GM12878 (cell line): ENCODE measurements at regions not wholly inside any gene's neighbourhood (a gene's known extent, or its start where the extent isn't known, plus 50 kb on each side); places are given as distances from the start of the nearest gene placed in this dataset.
"Not testable (repeated sequence)": the region's sequence is repeated elsewhere in the genome, so short reads cannot be mapped to it uniquely, and the experiment has no call there.

Experiments used
- ATF2 ChIP-seq: IDR thresholded peaks from 2 replicates; pipeline ENCODE4 v1.6.1; 2012; ENCODE audit warnings: low read length, inconsistent platforms
- BACH1 ChIP-seq: fragments of 450-650 bp; IDR thresholded peaks from 2 replicates; pipeline ENCODE4 v1.6.1; 2017; ENCODE audit warnings: mild to moderate bottlenecking, borderline replicate concordance
- CTCF ChIP-seq, 3 experiments: IDR thresholded peaks in 2 of 3; conservative IDR thresholded peaks in 1 of 3; 2 replicates each; pipeline ENCODE4 v1.5.1; 2011; ENCODE audit warnings: low read depth in 3 of 3, low read length in 3 of 3, mild to moderate bottlenecking in 3 of 3, control low read depth in 2 of 3, moderate library complexity in 2 of 3, inconsistent platforms in 1 of 3, mixed read lengths in 1 of 3; ENCODE audit not compliant: control insufficient read depth in 2 of 3, insufficient read depth in 1 of 3; ENCODE audit errors: extremely low read depth in 1 of 3
- EZH2 ChIP-seq: IDR thresholded peaks from 2 replicates; pipeline ENCODE4 v1.6.1; 2012; ENCODE audit warnings: low read depth, mild to moderate bottlenecking, control low read depth, inconsistent platforms, low read length, borderline replicate concordance; ENCODE audit not compliant: control insufficient read depth
- FOS ChIP-seq: IDR thresholded peaks from 3 replicates; pipeline ENCODE4 v1.6.1; 2011; ENCODE audit warnings: borderline replicate concordance; ENCODE audit not compliant: insufficient read length; ENCODE audit errors: extremely low read depth
- HDAC2 ChIP-seq: fragments of 200-600 bp; sonication (generic); IDR thresholded peaks from 2 replicates; pipeline ENCODE4 v1.6.1; 2017
- KDM1A ChIP-seq: fragments of 200-600 bp; sonication (generic); IDR thresholded peaks from 2 replicates; pipeline ENCODE4 v1.6.1; 2016; ENCODE audit warnings: borderline replicate concordance
- POLR2AphosphoS5 ChIP-seq: IDR thresholded peaks from 2 replicates; pipeline ENCODE4 v1.6.1; 2011; ENCODE audit warnings: mild to moderate bottlenecking, low read length, inconsistent platforms
- RAD21 ChIP-seq: IDR thresholded peaks from 2 replicates; pipeline ENCODE4 v1.6.1; 2011; ENCODE audit warnings: mild to moderate bottlenecking, low read depth, low read length, moderate library complexity; ENCODE audit not compliant: insufficient read depth
- TF ChIP-seq, protein P1 (sequence below): fragments of 450-650 bp; IDR thresholded peaks from 2 replicates; pipeline ENCODE4 v1.6.1; 2017; ENCODE audit warnings: mild to moderate bottlenecking
- TF ChIP-seq, protein P2 (sequence below): IDR thresholded peaks from 2 replicates; pipeline ENCODE4 v1.6.1; 2012; ENCODE audit warnings: mild to moderate bottlenecking, low read depth, low read length
- TF ChIP-seq, protein P3 (sequence below): fragments of 450-650 bp; IDR thresholded peaks from 2 replicates; pipeline ENCODE4 v1.6.1; 2017; ENCODE audit warnings: mild to moderate bottlenecking, low read depth, inconsistent platforms; ENCODE audit not compliant: poor library complexity, severe bottlenecking

DNA sequence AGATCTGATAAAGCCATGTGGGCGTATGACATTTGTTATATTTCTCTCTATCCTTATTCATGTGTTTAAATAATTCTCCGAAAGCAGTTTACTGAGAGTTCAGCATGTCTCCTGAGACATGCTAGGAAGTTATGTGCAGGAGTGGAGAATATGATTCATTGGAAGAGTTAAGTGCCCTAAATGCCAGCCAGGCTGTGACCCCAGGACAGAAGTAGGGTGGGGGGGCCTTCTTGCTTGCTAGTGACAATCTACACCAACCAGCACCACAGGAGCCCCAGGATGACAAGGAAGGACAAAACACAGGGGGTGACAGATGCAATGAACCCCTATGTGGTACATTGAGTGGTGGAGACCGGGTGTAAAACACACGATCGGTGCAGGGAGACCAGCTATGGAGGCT is 79.5 kb upstream of the PLGLB2 start:
- not testable (repeated sequence) for TF ChIP-seq POLR2AphosphoS5; CTCF (IDR thresholded peaks at IDR 0.05 in 2 of 3, conservative IDR thresholded peaks at IDR 0.05 in 1 of 3; ENCODE audit: control insufficient read depth in 2 of 3, extremely low read depth in 1 of 3, insufficient read depth in 1 of 3, low read depth in 3 of 3, low read length in 3 of 3); EZH2; BACH1; RAD21; KDM1A; HDAC2; ATF2; FOS
- TF ChIP-seq, protein P1, sequence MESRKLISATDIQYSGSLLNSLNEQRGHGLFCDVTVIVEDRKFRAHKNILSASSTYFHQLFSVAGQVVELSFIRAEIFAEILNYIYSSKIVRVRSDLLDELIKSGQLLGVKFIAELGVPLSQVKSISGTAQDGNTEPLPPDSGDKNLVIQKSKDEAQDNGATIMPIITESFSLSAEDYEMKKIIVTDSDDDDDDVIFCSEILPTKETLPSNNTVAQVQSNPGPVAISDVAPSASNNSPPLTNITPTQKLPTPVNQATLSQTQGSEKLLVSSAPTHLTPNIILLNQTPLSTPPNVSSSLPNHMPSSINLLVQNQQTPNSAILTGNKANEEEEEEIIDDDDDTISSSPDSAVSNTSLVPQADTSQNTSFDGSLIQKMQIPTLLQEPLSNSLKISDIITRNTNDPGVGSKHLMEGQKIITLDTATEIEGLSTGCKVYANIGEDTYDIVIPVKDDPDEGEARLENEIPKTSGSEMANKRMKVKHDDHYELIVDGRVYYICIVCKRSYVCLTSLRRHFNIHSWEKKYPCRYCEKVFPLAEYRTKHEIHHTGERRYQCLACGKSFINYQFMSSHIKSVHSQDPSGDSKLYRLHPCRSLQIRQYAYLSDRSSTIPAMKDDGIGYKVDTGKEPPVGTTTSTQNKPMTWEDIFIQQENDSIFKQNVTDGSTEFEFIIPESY, result not testable (repeated sequence)
- TF ChIP-seq, protein P2, sequence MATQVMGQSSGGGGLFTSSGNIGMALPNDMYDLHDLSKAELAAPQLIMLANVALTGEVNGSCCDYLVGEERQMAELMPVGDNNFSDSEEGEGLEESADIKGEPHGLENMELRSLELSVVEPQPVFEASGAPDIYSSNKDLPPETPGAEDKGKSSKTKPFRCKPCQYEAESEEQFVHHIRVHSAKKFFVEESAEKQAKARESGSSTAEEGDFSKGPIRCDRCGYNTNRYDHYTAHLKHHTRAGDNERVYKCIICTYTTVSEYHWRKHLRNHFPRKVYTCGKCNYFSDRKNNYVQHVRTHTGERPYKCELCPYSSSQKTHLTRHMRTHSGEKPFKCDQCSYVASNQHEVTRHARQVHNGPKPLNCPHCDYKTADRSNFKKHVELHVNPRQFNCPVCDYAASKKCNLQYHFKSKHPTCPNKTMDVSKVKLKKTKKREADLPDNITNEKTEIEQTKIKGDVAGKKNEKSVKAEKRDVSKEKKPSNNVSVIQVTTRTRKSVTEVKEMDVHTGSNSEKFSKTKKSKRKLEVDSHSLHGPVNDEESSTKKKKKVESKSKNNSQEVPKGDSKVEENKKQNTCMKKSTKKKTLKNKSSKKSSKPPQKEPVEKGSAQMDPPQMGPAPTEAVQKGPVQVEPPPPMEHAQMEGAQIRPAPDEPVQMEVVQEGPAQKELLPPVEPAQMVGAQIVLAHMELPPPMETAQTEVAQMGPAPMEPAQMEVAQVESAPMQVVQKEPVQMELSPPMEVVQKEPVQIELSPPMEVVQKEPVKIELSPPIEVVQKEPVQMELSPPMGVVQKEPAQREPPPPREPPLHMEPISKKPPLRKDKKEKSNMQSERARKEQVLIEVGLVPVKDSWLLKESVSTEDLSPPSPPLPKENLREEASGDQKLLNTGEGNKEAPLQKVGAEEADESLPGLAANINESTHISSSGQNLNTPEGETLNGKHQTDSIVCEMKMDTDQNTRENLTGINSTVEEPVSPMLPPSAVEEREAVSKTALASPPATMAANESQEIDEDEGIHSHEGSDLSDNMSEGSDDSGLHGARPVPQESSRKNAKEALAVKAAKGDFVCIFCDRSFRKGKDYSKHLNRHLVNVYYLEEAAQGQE, result not testable (repeated sequence)
- TF ChIP-seq, protein P3, sequence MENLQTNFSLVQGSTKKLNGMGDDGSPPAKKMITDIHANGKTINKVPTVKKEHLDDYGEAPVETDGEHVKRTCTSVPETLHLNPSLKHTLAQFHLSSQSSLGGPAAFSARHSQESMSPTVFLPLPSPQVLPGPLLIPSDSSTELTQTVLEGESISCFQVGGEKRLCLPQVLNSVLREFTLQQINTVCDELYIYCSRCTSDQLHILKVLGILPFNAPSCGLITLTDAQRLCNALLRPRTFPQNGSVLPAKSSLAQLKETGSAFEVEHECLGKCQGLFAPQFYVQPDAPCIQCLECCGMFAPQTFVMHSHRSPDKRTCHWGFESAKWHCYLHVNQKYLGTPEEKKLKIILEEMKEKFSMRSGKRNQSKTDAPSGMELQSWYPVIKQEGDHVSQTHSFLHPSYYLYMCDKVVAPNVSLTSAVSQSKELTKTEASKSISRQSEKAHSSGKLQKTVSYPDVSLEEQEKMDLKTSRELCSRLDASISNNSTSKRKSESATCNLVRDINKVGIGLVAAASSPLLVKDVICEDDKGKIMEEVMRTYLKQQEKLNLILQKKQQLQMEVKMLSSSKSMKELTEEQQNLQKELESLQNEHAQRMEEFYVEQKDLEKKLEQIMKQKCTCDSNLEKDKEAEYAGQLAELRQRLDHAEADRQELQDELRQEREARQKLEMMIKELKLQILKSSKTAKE, result not testable (repeated sequence)
